Thyroid gland (tissue), 4 donors: ENCODE measurements at regions not wholly inside any gene's neighbourhood (a gene's known extent, or its start where the extent isn't known, plus 50 kb on each side); places are given as distances from the start of the nearest gene placed in this dataset.

ENCODE experiments used
- DNase-seq, 2 donors: peaks; one replicate each; pipeline ENCODE4 v3.0.0-alpha.2; 2019
- H3K27ac ChIP-seq, 3 donors: fragments of 200-600 bp; sonication (generic); 1 replicate in 2 of 3; 2 replicates in 1 of 3; pipeline ENCODE4 v1.5.1; 2016 to 2019; ENCODE audit warnings: mild to moderate bottlenecking in 1 of 3, moderate library complexity in 1 of 3
- H3K27me3 ChIP-seq: fragments of 200-600 bp; sonication (generic); one replicate; pipeline ENCODE4 v1.5.1; 2019
- H3K36me3 ChIP-seq, 2 donors: fragments of 200-600 bp; sonication (generic); one replicate each; pipeline ENCODE4 v1.5.1; 2016 to 2019
- H3K4me1 ChIP-seq, 2 donors: fragments of 200-600 bp; sonication (generic); one replicate each; pipeline ENCODE4 v1.5.1; 2017 to 2019
- H3K4me3 ChIP-seq, 3 donors: fragments of 200-600 bp; sonication (generic); replicated peaks in 1 of 3; 1 replicate in 2 of 3; 2 replicates in 1 of 3; pipeline ENCODE4 v1.5.1; 2016; ENCODE audit warnings: mild to moderate bottlenecking in 1 of 3
- H3K9me3 ChIP-seq: fragments of 200-600 bp; sonication (generic); one replicate; pipeline ENCODE4 v1.5.1; 2017
- CTCF ChIP-seq, 6 experiments: fragments of 200-600 bp in 3 of 6; fragments of 450-650 bp in 3 of 6; sonication (generic) in 3 of 6; IDR thresholded peaks; one replicate each; pipeline ENCODE4 v1.5.1; 2016 to 2019; ENCODE audit warnings: antibody characterized with exemption in 6 of 6, mild to moderate bottlenecking in 2 of 6, inconsistent platforms in 1 of 6, moderate library complexity in 1 of 6
- POLR2A ChIP-seq, 2 donors: fragments of 450-650 bp; IDR thresholded peaks; one replicate each; pipeline ENCODE4 v1.6.1; 2017; ENCODE audit warnings: antibody characterized with exemption in 2 of 2, mild to moderate bottlenecking in 2 of 2, moderate library complexity in 1 of 2
- WGBS, 2 donors: methylation state at CpG; one replicate each; pipeline ENCODE4 v1.1.5; 2017; 5-methylcytosine and 5-hydroxymethylcytosine counted together
- intact Hi-C: fragments of 100-400 bp; cut with DNase I; formaldehyde crosslinking; loops from one replicate; pipeline ENCODE4 v1.15.1; 2023

GRCh38 chr10:105545101-105545500, 904.0 kb downstream of the SORCS3 start:
- DNase-seq, result no peak
- H3K36me3 ChIP-seq, result no peaks in the 10 kb centered on the region
- no peak overlapping the region for H3K4me3 ChIP-seq
- intact Hi-C loops, result no loop called here
- TF ChIP-seq CTCF (IDR thresholded peaks at IDR 0.05) (no peak), POLR2A (IDR thresholded peaks at IDR 0.05) (no peak)
- no peak overlapping the region for H3K27ac ChIP-seq
- H3K9me3 ChIP-seq, result no peaks in the 10 kb centered on the region
- no peaks in the 10 kb centered on the region for H3K27me3 ChIP-seq
- no peaks in the 10 kb centered on the region for H3K4me1 ChIP-seq

- DNase-seq, result no peak
- no peak overlapping the region for H3K4me3 ChIP-seq
- no peak for TF ChIP-seq CTCF (IDR thresholded peaks at IDR 0.05)
- no peak for TF ChIP-seq POLR2A (IDR thresholded peaks at IDR 0.05)
- 51 to 57% methylated on average over 2 of the region's 2 CpGs for WGBS, 2 donors
- no peak overlapping the region for H3K27ac ChIP-seq
- intact Hi-C loops, result no loop called here
- H3K9me3 ChIP-seq, result no peaks in the 10 kb centered on the region
- H3K4me1 ChIP-seq, result no peaks in the 10 kb centered on the region
- no peaks in the 10 kb centered on the region for H3K36me3 ChIP-seq
- no peaks in the 10 kb centered on the region for H3K27me3 ChIP-seq
Measured at GRCh38 chr10:105540381-105540780, 899.3 kb downstream of the SORCS3 start.

GRCh38 chr10:105538874-105539273, 897.8 kb downstream of the SORCS3 start:
- no peaks in the 10 kb centered on the region for H3K9me3 ChIP-seq
- H3K4me1 ChIP-seq, result no peaks in the 10 kb centered on the region
- intact Hi-C loops, result no loop called here
- WGBS, 2 donors, result 20 to 22% methylated on average over 4 of the region's 4 CpGs
- H3K4me3 ChIP-seq, result no peak overlapping the region
- H3K27me3 ChIP-seq, result no peaks in the 10 kb centered on the region
- no peak for DNase-seq
- no peak overlapping the region for H3K27ac ChIP-seq
- no peaks in the 10 kb centered on the region for H3K36me3 ChIP-seq
- no peak for TF ChIP-seq CTCF (IDR thresholded peaks at IDR 0.05)
- TF ChIP-seq POLR2A (IDR thresholded peaks at IDR 0.05), result no peak

- Histone ChIP-seq H3K27me3 (no peaks in the 10 kb centered on the region), H3K36me3 (no peaks in the 10 kb centered on the region), H3K9me3 (no peaks in the 10 kb centered on the region), H3K27ac (no peak overlapping the region), H3K4me1 (no peaks in the 10 kb centered on the region), H3K4me3 (no peak overlapping the region)
- 71 to 85% methylated on average over 3 of the region's 3 CpGs for WGBS, 2 donors
- no peak for DNase-seq
- intact Hi-C loops, result no loop called here
- TF ChIP-seq POLR2A (IDR thresholded peaks at IDR 0.05) (no peak), CTCF (IDR thresholded peaks at IDR 0.05) (no peak)
Measured at GRCh38 chr10:105535478-105535877, 894.4 kb downstream of the SORCS3 start.

- no peak for TF ChIP-seq POLR2A (IDR thresholded peaks at IDR 0.05)
- TF ChIP-seq CTCF (IDR thresholded peaks at IDR 0.05), result no peak
- Histone ChIP-seq H3K4me1 (no peaks in the 10 kb centered on the region), H3K4me3 (no peak overlapping the region), H3K27me3 (no peaks in the 10 kb centered on the region), H3K27ac (no peak overlapping the region), H3K36me3 (no peaks in the 10 kb centered on the region), H3K9me3 (no peaks in the 10 kb centered on the region)
- DNase-seq, result no peak
- intact Hi-C loops, result no loop called here
- 51 to 63% methylated on average over 1 of the region's 1 CpG for WGBS, 2 donors
Measured at GRCh38 chr10:105534086-105534485, 893.0 kb downstream of the SORCS3 start.
